Gastrocnemius medialis (tissue), 4 donors: ENCODE measurements at regions not wholly inside any gene's neighbourhood (a gene's known extent, or its start where the extent isn't known, plus 50 kb on each side); places are given as distances from the start of the nearest gene placed in this dataset.

ENCODE experiments used
- POLR2A ChIP-seq, 2 donors: fragments of 450-650 bp; IDR thresholded peaks; one replicate each; pipeline ENCODE4 v1.6.1; 2017; ENCODE audit warnings: antibody characterized with exemption in 2 of 2, mild to moderate bottlenecking in 2 of 2, moderate library complexity in 2 of 2
- TF ChIP-seq, protein P1 (sequence below), 5 experiments: fragments of 450-650 bp in 3 of 5; fragments of 200-600 bp in 2 of 5; sonication (generic) in 2 of 5; IDR thresholded peaks in 4 of 5; conservative IDR thresholded peaks in 1 of 5; 1 replicate in 4 of 5; 2 replicates in 1 of 5; pipeline ENCODE4 v1.5.1; 2016 to 2019; ENCODE audit warnings: antibody characterized with exemption in 5 of 5, mild to moderate bottlenecking in 3 of 5, moderate library complexity in 3 of 5

GRCh38 chrX:121160987-121161386 lies 113.6 kb downstream of the GLUD2 start:
- TF ChIP-seq, protein P1, sequence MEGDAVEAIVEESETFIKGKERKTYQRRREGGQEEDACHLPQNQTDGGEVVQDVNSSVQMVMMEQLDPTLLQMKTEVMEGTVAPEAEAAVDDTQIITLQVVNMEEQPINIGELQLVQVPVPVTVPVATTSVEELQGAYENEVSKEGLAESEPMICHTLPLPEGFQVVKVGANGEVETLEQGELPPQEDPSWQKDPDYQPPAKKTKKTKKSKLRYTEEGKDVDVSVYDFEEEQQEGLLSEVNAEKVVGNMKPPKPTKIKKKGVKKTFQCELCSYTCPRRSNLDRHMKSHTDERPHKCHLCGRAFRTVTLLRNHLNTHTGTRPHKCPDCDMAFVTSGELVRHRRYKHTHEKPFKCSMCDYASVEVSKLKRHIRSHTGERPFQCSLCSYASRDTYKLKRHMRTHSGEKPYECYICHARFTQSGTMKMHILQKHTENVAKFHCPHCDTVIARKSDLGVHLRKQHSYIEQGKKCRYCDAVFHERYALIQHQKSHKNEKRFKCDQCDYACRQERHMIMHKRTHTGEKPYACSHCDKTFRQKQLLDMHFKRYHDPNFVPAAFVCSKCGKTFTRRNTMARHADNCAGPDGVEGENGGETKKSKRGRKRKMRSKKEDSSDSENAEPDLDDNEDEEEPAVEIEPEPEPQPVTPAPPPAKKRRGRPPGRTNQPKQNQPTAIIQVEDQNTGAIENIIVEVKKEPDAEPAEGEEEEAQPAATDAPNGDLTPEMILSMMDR (IDR thresholded peaks at IDR 0.05 in 4 of 5, conservative IDR thresholded peaks at IDR 0.05 in 1 of 5): no peak
- TF ChIP-seq POLR2A (IDR thresholded peaks at IDR 0.05): no peak
